Osteoblast (primary cell): ENCODE measurements at regions not wholly inside any gene's neighbourhood (a gene's known extent, or its start where the extent isn't known, plus 50 kb on each side); places are given as distances from the start of the nearest gene placed in this dataset.

ENCODE experiments used
- DNase-seq: peaks from one replicate; pipeline ENCODE4 v3.0.0; 2011; ENCODE audit warnings: low spot score, mixed read lengths; ENCODE audit not compliant: insufficient read length; ENCODE audit errors: missing footprints
- H2AFZ ChIP-seq: 2 replicates; pipeline ENCODE4 v1.6.0; 2011; ENCODE audit warnings: mild to moderate bottlenecking, low read length
- H3K27ac ChIP-seq: 2 replicates; pipeline ENCODE4 v1.5.1; 2011; ENCODE audit warnings: mild to moderate bottlenecking, low read depth, low read length, moderate library complexity
- H3K27me3 ChIP-seq: 2 replicates; pipeline ENCODE4 v1.6.0; 2012; ENCODE audit warnings: mild to moderate bottlenecking, control low read depth, inconsistent platforms, low read length, moderate library complexity; ENCODE audit not compliant: insufficient read depth
- H3K36me3 ChIP-seq: 2 replicates; pipeline ENCODE4 v1.5.1; 2011; ENCODE audit warnings: mild to moderate bottlenecking, low read length, control low read depth, moderate library complexity; ENCODE audit not compliant: insufficient read depth
- H3K4me1 ChIP-seq: 2 replicates; pipeline ENCODE4 v1.5.1; 2011; ENCODE audit warnings: mild to moderate bottlenecking, low read length, control low read depth, moderate library complexity; ENCODE audit not compliant: insufficient read depth
- H3K4me2 ChIP-seq: 2 replicates; pipeline ENCODE4 v1.6.0; 2011; ENCODE audit warnings: mild to moderate bottlenecking, low read length; ENCODE audit not compliant: insufficient read depth
- H3K4me3 ChIP-seq: fragments of 200-600 bp; sonication (generic); 3 replicates; pipeline ENCODE4 v1.5.1; 2012; ENCODE audit warnings: mild to moderate bottlenecking, low read length, inconsistent platforms; ENCODE audit not compliant: insufficient read depth
- H3K79me2 ChIP-seq: 2 replicates; pipeline ENCODE4 v1.6.0; 2012; ENCODE audit warnings: mild to moderate bottlenecking, low read length, control low read depth, inconsistent platforms; ENCODE audit not compliant: insufficient read depth
- H3K9me3 ChIP-seq: 2 replicates; pipeline ENCODE4 v1.5.1; 2011; ENCODE audit warnings: low read depth, low read length, control low read depth
- H4K20me1 ChIP-seq: 2 replicates; pipeline ENCODE4 v1.6.0; 2012; ENCODE audit warnings: mild to moderate bottlenecking, low read length, control low read depth; ENCODE audit not compliant: insufficient read depth
- TF ChIP-seq, protein P1 (sequence below): IDR thresholded peaks from 2 replicates; pipeline ENCODE4 v1.5.1; 2011; ENCODE audit warnings: mild to moderate bottlenecking, low read depth, low read length, moderate library complexity; ENCODE audit errors: extremely low read depth

DNA sequence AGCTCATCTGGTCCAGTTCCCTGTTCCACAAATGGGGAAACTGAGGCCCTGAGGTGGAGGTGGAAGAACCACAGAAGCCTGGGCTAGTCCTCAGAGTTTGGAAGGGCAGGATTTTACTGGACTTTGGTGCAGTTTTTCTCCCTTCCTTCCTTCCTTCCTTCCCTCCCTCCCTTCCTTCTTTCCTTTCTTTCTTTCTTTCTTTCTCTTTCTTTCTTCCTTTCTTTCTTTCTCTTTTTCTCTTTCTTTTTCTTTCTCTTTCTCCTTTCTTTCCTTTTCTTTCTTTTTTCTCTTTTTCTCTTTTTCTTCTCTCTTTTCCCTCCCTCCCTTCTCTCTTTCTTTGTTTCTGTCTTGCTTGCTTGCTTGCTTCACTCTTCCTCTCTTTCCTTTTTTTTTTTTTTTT, 95.7 kb upstream of the TBX3 start:
- H2AFZ ChIP-seq, result no peak overlapping the region
- H3K9me3 ChIP-seq, result no peaks in the 10 kb centered on the region
- no peak for DNase-seq
- H3K27me3 ChIP-seq, result peaks cover 2% of the 10 kb centered on the region
- no peak overlapping the region for H3K4me3 ChIP-seq
- TF ChIP-seq, protein P1, sequence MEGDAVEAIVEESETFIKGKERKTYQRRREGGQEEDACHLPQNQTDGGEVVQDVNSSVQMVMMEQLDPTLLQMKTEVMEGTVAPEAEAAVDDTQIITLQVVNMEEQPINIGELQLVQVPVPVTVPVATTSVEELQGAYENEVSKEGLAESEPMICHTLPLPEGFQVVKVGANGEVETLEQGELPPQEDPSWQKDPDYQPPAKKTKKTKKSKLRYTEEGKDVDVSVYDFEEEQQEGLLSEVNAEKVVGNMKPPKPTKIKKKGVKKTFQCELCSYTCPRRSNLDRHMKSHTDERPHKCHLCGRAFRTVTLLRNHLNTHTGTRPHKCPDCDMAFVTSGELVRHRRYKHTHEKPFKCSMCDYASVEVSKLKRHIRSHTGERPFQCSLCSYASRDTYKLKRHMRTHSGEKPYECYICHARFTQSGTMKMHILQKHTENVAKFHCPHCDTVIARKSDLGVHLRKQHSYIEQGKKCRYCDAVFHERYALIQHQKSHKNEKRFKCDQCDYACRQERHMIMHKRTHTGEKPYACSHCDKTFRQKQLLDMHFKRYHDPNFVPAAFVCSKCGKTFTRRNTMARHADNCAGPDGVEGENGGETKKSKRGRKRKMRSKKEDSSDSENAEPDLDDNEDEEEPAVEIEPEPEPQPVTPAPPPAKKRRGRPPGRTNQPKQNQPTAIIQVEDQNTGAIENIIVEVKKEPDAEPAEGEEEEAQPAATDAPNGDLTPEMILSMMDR, result no peak
- no peak overlapping the region for H3K27ac ChIP-seq
- no peaks in the 10 kb centered on the region for H3K79me2 ChIP-seq
- no peaks in the 10 kb centered on the region for H3K36me3 ChIP-seq
- H3K4me1 ChIP-seq, result no peaks in the 10 kb centered on the region
- no peaks in the 10 kb centered on the region for H4K20me1 ChIP-seq
- no peak overlapping the region for H3K4me2 ChIP-seq

DNA sequence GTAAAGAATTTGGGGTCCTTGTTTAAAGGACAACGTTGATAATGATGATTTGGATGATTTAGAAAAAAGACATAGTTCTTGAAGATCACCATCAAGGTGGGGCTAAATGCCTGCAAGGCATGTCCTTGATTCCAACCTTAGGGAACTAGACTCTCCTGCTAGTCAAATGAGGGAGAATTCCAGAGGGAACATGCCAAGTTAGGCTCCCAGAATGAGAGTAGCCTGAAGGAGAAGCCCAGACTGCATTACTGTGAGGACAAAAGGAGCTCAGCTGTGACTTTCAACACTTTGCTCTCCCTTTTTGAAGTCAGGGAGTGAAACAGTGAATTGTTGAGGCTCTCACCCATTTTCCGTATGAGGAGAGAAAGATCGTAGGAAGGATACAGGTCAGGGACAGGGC, 95.2 kb upstream of the TBX3 start:
- no peak overlapping the region for H2AFZ ChIP-seq
- no peak overlapping the region for H3K4me3 ChIP-seq
- H3K79me2 ChIP-seq, result no peaks in the 10 kb centered on the region
- no peaks in the 10 kb centered on the region for H3K4me1 ChIP-seq
- DNase-seq, result no peak
- H3K9me3 ChIP-seq, result no peaks in the 10 kb centered on the region
- peaks cover 2% of the 10 kb centered on the region for H3K27me3 ChIP-seq
- no peak overlapping the region for H3K27ac ChIP-seq
- no peaks in the 10 kb centered on the region for H3K36me3 ChIP-seq
- no peaks in the 10 kb centered on the region for H4K20me1 ChIP-seq
- TF ChIP-seq, protein P1, result no peak
- H3K4me2 ChIP-seq, result no peak overlapping the region

DNA sequence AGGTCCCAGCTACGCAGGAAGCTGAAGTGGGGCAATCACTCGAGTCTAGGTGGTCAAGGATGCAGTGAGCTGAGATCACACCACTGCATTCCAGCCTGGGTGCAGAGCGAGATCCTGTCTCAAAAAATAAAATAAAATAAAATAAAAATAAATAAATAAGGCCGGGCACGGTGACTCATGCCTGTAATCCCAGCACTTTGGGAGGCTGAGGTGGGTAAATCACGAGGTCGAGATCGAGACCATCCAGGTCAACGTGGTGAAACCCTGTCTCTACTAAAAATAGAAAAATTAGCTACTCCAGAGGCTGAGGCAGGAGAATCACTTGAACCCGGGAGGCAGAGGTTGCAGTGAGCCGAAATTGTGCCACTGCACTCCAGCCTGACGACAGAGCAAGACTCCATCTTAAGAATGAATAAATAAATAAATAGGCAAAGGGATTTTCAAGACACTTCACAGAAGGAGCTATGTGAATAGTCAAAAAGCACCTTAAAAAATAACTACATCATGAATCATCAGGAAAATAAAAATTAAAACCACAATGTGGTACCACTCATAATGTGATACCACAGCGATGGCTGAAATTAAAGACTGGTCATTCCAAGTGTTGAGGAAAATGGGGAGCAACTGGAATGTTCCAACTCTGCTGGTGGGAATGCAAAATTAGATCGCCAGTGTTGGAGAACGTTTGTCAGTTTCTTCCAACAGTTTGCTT, 92.9 kb upstream of the TBX3 start:
- no peaks in the 10 kb centered on the region for H3K4me1 ChIP-seq
- H3K79me2 ChIP-seq, result no peaks in the 10 kb centered on the region
- H3K4me2 ChIP-seq, result peak overlapping the region; percentile 26
- TF ChIP-seq, protein P1, result no peak
- H3K9me3 ChIP-seq, result no peaks in the 10 kb centered on the region
- peaks cover 2% of the 10 kb centered on the region for H3K27me3 ChIP-seq
- no peak for DNase-seq
- H3K27ac ChIP-seq, result no peak overlapping the region
- no peaks in the 10 kb centered on the region for H3K36me3 ChIP-seq
- no peak overlapping the region for H2AFZ ChIP-seq
- no peak overlapping the region for H3K4me3 ChIP-seq
- no peaks in the 10 kb centered on the region for H4K20me1 ChIP-seq

DNA sequence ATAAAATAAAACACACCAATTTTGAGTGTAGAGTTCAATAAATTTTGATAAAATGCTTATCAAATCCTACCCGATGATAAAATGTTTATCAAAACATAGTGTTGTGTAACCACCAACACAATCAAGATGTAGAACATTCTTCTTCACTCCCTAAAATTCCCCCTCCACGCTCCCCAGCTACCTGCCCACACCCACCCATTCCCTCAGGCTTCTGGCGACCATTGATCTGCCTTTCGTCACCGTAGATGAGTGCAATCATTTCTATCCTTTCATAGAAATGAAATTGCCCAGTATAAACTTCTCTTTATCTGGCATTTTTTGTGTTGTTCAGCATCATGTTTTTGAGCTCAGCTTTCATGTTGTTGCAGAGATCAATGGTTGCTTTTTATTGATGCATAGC, 90.7 kb upstream of the TBX3 start:
- Histone ChIP-seq H3K79me2 (no peaks in the 10 kb centered on the region), H2AFZ (no peak overlapping the region), H3K4me2 (no peak overlapping the region), H3K36me3 (no peaks in the 10 kb centered on the region), H3K4me1 (no peaks in the 10 kb centered on the region), H3K27me3 (peaks cover 2% of the 10 kb centered on the region), H3K27ac (no peak overlapping the region), H3K4me3 (no peak overlapping the region), H4K20me1 (no peaks in the 10 kb centered on the region), H3K9me3 (no peaks in the 10 kb centered on the region)
- TF ChIP-seq, protein P1, result no peak
- DNase-seq, result no peak
